AG09309 (cell line): ENCODE measurements at regions not wholly inside any gene's neighbourhood (a gene's known extent, or its start where the extent isn't known, plus 50 kb on each side); places are given as distances from the start of the nearest gene placed in this dataset.

Experiments used
- DNase-seq: peaks from one replicate; pipeline ENCODE4 v3.0.0-alpha.2; 2010; ENCODE audit warnings: low read depth
- H3K4me3 ChIP-seq: 2 replicates; pipeline ENCODE4 v1.5.1; 2011; ENCODE audit warnings: mild to moderate bottlenecking, low read depth, low read length, moderate library complexity; ENCODE audit not compliant: control insufficient read depth
- CTCF ChIP-seq: IDR thresholded peaks from 2 replicates; pipeline ENCODE4 v1.5.1; 2011; ENCODE audit warnings: mild to moderate bottlenecking, low read depth, low read length, inconsistent platforms; ENCODE audit not compliant: insufficient read depth, control insufficient read depth; ENCODE audit errors: missing control alignments

DNA sequence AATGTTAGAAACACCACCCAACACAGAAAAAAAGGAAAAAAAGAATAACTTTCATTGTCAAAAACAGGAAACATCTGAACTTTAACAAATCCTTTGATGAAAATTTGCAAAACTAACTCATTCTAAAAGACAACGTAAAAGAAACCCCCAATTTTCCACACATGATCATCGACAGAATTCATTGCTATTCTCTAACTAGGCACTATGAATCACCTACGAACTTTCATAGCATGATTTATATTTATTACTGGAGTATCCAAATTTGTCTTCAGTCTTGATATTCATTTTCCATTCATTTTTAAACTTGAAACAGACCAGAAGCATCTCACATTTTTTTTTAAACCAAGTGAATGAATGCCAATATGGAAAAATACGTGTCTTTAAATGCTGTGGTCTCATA is 514.6 kb downstream of the TLE4 start:
- DNase-seq, result no peak
- no peak overlapping the region for H3K4me3 ChIP-seq
- no peak for TF ChIP-seq CTCF

DNA sequence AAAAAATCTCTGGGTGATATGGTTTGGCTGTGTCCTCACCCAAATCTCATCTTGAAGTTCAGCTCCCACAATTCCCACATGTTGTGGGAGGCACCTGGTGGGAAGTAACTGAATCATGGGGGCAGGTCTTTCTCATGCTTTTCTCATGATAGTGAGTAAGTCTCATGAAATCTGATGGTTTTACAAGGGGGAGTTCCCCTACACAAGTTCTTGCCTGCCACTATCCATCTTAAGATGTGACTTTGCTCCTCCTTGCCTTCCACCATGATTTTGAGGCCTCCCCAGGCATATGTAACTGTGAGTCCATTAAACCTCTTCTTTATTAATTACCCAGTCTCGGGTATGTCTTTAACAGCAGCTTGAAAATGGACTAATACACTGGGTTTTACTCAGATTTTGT is 513.9 kb downstream of the TLE4 start:
- no peak overlapping the region for H3K4me3 ChIP-seq
- DNase-seq, result no peak
- no peak for TF ChIP-seq CTCF

GRCh38 chr9:80082213-80082612 is 510.4 kb downstream of the TLE4 start:
- no peak for DNase-seq
- H3K4me3 ChIP-seq, result no peak overlapping the region
- TF ChIP-seq CTCF, result no peak

DNA sequence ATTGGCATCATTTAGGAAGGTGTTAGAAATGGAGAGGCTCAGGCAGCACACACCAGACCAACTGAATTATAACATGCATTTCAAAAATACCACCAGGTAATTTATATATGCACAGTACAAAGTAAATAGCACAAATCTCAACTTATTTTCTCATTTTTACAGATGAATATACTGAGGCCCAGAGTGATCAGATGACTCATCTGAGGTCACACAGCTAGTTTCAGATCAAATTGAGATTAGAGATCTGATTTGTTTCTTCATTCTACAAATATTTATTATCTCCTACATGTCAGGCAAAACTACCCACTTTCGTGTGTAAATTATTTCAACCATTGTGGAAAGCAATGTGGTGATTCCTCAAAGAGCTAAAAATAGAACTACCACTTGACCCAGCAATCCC is 507.1 kb downstream of the TLE4 start:
- no peak for TF ChIP-seq CTCF
- no peak overlapping the region for H3K4me3 ChIP-seq
- DNase-seq, result no peak

DNA sequence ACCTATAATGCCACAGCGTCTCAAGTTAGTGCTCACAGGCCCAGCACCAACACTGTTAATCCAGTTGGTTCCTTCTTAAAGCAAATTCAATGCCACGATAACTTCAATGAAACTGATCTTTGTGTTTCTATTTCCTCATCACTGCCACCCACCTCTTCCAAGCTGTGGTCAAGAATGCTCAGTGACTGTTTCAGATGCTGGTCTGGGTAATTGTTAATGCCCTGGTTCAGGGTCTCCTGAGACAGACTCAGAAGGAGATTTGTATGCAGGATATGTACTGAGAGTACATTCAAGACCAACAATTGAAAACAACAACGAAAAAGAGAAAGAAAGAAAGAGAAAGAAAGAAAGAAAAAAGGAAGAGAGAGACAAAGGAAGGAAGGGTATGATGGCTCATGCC is 505.3 kb downstream of the TLE4 start:
- no peak overlapping the region for H3K4me3 ChIP-seq
- no peak for TF ChIP-seq CTCF
- no peak for DNase-seq

DNA sequence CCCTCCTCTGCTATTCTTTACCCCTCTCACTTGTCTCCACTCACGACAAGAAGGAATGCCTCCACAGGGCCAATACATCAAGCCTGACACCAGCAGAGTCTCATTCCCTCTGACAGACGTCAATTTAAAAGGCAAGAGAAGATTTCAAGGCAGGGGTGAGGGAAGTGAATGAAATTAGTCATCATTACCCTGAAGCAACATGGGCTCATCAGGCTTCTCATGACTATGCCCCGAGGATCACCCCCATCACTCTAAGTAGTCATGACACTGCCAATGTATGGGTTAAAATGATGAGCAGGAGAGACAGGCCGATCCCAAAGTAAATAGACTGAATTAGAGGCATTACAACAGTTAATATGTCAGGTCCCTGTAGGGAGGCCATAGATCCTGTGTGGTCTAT is 504.4 kb downstream of the TLE4 start:
- DNase-seq, result no peak
- H3K4me3 ChIP-seq, result no peak overlapping the region
- no peak for TF ChIP-seq CTCF

GRCh38 chr9:80074439-80074838 is 502.7 kb downstream of the TLE4 start:
- no peak for DNase-seq
- TF ChIP-seq CTCF, result no peak
- no peak overlapping the region for H3K4me3 ChIP-seq
